ENCODE measurements at regions not wholly inside any gene's neighbourhood (a gene's known extent, or its start where the extent isn't known, plus 50 kb on each side); places are given as distances from the start of the nearest gene placed in this dataset.

GRCh38 chr12:87783467-87783866, 245.7 kb downstream of the C12orf50 start:
- no peak for DNase-seq

DNA sequence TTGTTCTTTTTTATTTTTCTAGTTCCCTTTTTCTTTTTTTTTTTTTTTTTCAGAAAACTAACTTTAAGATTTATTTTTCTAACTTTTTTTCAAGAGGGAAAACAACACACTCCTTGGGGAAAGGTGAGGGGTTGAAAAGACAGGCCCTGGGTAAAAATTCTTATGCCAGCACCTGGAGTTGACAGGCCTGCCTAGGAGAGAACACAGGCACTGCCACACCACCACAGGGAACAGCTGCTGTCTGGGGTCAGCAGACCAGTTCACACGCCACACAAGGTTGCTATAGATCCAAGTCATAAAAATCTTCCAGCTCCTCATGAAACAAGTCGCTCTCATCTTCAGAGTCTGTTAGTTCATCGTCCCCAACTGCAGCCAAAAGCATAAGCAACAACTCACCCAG, 246.4 kb downstream of the C12orf50 start:
- no peak for DNase-seq

- no peak for DNase-seq
Measured at GRCh38 chr12:87779858-87780498, 249.2 kb downstream of the C12orf50 start.

- no peak for DNase-seq
Measured at GRCh38 chr12:87779016-87779415, 250.2 kb downstream of the C12orf50 start.

- DNase-seq: no peak
Measured at GRCh38 chr12:87778065-87778464, 251.1 kb downstream of the C12orf50 start.

- DNase-seq: no peak
Measured at GRCh38 chr12:87775784-87776183, 253.4 kb downstream of the C12orf50 start.

GRCh38 chr12:87775051-87775450, 254.2 kb downstream of the C12orf50 start:
- DNase-seq: no peak

GRCh38 chr12:87772401-87772800, 256.8 kb downstream of the C12orf50 start:
- DNase-seq: no peak

- no peak for DNase-seq
Measured at GRCh38 chr12:87768501-87769287, 260.5 kb downstream of the C12orf50 start.

- DNase-seq: no peak
Measured at GRCh38 chr12:87766044-87766443, 263.2 kb downstream of the C12orf50 start.

GRCh38 chr12:87760943-87761342, 268.3 kb downstream of the C12orf50 start:
- no peak for DNase-seq

DNA sequence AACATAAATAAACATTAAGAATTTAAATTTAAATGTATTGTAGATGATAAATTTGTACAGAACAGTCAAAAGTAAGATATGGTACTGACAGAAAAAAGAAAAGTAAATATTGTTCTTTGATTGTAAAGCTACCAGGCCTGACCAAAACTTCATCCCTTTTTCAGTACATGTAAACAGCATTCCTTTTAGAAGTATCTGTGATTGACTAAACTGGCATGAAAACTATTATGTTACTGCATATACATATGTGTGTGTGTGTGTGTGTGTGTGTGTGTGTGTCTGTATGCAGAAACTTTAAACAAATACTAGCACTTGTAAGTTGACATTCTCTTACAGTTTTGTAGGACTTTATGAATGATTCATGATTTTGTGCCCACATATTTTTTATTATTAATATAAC, 270.9 kb downstream of the C12orf50 start:
- DNase-seq: no peak

GRCh38 chr12:87756721-87757120, 272.5 kb downstream of the C12orf50 start:
- no peak for DNase-seq

- no peak for DNase-seq
Measured at GRCh38 chr12:87756111-87756510, 273.1 kb downstream of the C12orf50 start.

DNA sequence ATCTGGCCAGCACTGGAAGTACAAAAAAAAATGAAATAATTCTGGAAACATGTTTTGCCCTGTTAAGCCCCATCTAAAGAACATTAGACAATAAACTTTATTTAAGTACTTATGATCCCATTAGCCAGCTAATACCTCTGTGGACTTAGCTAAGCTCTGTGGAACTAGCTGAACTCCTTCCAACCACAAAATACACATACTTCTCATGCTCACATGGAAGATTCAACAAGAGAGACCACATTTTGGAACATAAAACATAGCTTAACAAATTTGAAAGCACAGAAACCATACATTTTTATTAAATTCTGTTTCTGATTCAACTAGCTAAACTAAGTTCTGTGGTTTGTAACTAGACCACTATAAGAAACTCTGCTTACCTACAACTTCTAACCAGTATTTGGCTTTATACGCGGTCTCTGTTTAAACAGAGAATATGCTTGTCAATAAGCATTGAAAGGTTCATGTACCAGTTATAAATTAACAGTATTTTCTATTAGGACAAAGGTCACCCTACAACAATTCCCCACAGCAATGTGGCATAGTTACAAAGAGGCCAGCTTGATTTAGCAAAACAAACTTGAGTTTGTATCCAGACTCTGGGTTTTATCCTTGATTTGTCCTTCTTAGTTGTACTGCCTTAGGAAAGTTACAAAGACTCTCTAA, 300.1 kb downstream of the C12orf50 start:
- no peak for DNase-seq

GRCh38 chr12:87720967-87721366, 308.2 kb downstream of the C12orf50 start:
- no peak for DNase-seq

DNA sequence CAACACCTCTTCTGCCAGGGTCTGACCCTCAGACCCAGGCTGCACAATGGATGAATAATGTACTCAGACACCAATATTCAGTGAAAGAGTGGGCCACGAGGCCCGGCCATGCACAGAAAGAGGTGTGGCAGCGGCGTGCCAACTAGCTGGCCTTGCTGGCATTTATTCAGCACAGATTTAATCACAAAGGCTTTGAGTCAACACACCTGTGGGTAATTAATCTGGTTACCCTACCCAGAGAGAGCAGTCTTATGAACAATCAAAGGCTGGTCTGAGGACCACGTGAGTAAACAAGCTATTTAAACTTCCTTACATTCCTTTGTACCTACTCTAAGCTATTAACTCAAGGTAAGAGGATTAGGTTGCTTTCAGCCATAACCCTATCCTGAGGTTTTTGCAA, 324.8 kb downstream of the C12orf50 start:
- DNase-seq: no peak

DNA sequence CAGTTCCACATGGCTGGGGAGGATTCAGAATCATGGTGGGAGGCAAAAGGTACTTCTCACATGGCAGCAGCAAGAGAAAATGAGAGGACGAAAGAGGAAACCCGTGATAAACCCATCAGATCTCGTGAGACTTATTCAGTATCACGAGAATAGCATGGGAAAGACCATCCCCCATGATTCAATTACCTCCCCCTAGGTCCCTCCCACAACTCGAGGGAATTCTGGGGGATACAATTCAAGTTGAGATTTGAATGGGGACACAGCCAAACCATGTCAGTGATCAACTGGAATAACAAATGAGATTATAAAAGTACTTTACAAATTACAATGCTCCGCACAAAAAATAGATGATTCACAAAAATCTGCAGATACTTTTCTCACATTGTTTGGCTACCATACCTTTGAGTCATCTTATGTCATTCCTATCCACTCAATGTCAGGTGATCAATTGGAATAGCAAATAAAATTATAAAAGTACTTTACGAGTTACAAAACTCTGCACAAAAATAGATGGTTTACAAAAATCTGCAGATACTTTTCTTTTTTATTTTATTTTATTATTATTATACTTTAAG, 338.9 kb downstream of the C12orf50 start:
- DNase-seq: no peak

- DNase-seq: no peak
Measured at GRCh38 chr12:87689196-87689595, 340.0 kb downstream of the C12orf50 start.

GRCh38 chr12:87687362-87687761, 341.8 kb downstream of the C12orf50 start:
- peak; percentile 17 for DNase-seq

DNA sequence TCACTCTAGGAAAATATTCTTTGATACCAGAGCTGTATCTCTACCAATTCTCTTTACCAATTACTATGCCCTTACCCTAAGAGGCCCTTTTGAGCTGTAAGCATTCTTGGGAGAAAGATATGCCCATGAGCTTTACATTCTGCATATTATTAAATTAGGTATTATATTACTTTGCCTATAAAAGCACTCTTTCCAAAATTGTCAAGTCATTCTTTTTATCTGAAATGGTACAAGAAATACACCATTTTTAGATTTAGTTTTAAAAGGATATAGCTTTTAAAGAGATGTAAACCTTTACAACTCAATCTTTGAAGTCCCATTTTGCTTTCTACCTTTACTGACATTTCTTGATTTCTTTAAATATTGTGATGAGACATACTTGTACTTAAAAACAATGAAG, 343.5 kb downstream of the C12orf50 start:
- no peak for DNase-seq

GRCh38 chr12:87679251-87679650, 349.9 kb downstream of the C12orf50 start:
- peak; percentile 20 for DNase-seq

DNA sequence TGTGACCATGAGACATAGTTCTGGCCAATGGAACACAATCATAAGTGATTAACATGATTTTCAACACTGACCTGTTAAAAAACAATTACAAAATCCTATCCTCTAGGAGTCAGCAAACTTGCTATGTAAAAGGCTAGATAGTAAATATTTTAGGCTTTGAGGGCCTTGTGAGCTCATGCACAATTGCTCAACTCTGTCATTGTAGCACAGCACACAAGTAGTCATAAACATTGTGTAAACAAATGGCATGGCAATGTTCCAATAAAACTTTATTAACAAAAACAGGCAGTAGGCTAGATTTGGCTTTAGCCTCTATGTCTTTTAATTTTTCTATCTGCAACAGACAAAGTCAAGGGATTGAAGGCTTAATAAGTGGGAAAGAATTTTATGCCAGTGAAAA, 350.7 kb downstream of the C12orf50 start:
- DNase-seq: no peak

DNA sequence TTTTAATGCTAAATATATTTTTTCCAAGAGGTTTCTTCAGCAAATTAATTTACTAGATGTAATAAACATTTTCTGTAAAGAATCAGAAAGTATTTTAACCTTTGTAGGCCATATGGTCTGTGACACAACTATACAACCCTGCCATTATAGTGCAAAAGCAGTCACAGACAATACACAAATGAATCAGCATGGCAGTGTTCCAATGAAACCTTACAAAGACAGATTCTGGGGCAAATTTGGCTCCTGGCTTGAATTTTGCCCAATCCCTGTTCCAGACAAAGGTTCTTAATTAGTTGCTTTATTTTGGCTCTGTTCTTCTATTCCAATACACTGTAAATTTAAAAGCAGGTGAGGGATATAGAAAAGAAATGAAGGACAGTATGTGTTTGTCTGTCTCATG, 352.5 kb downstream of the C12orf50 start:
- no peak for DNase-seq
